ENCODE measurements at regions not wholly inside any gene's neighbourhood (a gene's known extent, or its start where the extent isn't known, plus 50 kb on each side); places are given as distances from the start of the nearest gene placed in this dataset.

GRCh38 chr2:379778-380177, 91.9 kb upstream of the ALKAL2 start:
- TF ChIP-seq RARB (CRISPR knock-in tag; IDR thresholded peaks at IDR 0.05): no peak
- TF ChIP-seq, protein P1, sequence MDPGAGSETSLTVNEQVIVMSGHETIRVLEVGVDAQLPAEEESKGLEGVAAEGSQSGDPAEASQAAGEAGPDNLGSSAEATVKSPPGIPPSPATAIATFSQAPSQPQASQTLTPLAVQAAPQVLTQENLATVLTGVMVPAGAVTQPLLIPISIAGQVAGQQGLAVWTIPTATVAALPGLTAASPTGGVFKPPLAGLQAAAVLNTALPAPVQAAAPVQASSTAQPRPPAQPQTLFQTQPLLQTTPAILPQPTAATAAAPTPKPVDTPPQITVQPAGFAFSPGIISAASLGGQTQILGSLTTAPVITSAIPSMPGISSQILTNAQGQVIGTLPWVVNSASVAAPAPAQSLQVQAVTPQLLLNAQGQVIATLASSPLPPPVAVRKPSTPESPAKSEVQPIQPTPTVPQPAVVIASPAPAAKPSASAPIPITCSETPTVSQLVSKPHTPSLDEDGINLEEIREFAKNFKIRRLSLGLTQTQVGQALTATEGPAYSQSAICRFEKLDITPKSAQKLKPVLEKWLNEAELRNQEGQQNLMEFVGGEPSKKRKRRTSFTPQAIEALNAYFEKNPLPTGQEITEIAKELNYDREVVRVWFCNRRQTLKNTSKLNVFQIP (CRISPR knock-in tag; IDR thresholded peaks at IDR 0.05; ENCODE audit: borderline replicate concordance, low read depth): no peak
- no peak for TF ChIP-seq ZNF70 (CRISPR knock-in tag; IDR thresholded peaks at IDR 0.05)
- TF ChIP-seq, protein P2, sequence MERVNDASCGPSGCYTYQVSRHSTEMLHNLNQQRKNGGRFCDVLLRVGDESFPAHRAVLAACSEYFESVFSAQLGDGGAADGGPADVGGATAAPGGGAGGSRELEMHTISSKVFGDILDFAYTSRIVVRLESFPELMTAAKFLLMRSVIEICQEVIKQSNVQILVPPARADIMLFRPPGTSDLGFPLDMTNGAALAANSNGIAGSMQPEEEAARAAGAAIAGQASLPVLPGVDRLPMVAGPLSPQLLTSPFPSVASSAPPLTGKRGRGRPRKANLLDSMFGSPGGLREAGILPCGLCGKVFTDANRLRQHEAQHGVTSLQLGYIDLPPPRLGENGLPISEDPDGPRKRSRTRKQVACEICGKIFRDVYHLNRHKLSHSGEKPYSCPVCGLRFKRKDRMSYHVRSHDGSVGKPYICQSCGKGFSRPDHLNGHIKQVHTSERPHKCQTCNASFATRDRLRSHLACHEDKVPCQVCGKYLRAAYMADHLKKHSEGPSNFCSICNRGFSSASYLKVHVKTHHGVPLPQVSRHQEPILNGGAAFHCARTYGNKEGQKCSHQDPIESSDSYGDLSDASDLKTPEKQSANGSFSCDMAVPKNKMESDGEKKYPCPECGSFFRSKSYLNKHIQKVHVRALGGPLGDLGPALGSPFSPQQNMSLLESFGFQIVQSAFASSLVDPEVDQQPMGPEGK (CRISPR knock-in tag; IDR thresholded peaks at IDR 0.05; ENCODE audit: borderline replicate concordance): no peak
- TF ChIP-seq, protein P3, sequence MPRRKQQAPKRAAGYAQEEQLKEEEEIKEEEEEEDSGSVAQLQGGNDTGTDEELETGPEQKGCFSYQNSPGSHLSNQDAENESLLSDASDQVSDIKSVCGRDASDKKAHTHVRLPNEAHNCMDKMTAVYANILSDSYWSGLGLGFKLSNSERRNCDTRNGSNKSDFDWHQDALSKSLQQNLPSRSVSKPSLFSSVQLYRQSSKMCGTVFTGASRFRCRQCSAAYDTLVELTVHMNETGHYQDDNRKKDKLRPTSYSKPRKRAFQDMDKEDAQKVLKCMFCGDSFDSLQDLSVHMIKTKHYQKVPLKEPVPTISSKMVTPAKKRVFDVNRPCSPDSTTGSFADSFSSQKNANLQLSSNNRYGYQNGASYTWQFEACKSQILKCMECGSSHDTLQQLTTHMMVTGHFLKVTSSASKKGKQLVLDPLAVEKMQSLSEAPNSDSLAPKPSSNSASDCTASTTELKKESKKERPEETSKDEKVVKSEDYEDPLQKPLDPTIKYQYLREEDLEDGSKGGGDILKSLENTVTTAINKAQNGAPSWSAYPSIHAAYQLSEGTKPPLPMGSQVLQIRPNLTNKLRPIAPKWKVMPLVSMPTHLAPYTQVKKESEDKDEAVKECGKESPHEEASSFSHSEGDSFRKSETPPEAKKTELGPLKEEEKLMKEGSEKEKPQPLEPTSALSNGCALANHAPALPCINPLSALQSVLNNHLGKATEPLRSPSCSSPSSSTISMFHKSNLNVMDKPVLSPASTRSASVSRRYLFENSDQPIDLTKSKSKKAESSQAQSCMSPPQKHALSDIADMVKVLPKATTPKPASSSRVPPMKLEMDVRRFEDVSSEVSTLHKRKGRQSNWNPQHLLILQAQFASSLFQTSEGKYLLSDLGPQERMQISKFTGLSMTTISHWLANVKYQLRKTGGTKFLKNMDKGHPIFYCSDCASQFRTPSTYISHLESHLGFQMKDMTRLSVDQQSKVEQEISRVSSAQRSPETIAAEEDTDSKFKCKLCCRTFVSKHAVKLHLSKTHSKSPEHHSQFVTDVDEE (CRISPR knock-in tag; IDR thresholded peaks at IDR 0.05): no peak
- no peak for TF ChIP-seq GLIS3 (CRISPR knock-in tag; IDR thresholded peaks at IDR 0.05)
- no peak for TF ChIP-seq ZFP30 (CRISPR knock-in tag; IDR thresholded peaks at IDR 0.05)
- no peak for TF ChIP-seq CREB5 (CRISPR knock-in tag; IDR thresholded peaks at IDR 0.05; ENCODE audit: low read depth)
- TF ChIP-seq OSR1 (CRISPR knock-in tag; IDR thresholded peaks at IDR 0.05): no peak
- TF ChIP-seq ZNF565 (CRISPR knock-in tag; conservative IDR thresholded peaks at IDR 0.05; ENCODE audit: low read depth): no peak
- no peak for TF ChIP-seq TCF4 (CRISPR knock-in tag; IDR thresholded peaks at IDR 0.05; ENCODE audit: borderline replicate concordance)
